Aorta (tissue), 5 donors: ENCODE measurements at regions not wholly inside any gene's neighbourhood (a gene's known extent, or its start where the extent isn't known, plus 50 kb on each side); places are given as distances from the start of the nearest gene placed in this dataset.
"Not testable (repeated sequence)": the region's sequence is repeated elsewhere in the genome, so short reads cannot be mapped to it uniquely, and the experiment has no call there.

ENCODE experiments used
- ATAC-seq: fragments of 200-7000 bp; cut with Tn5 transposase; one replicate; pipeline ENCODE4 v1.9.1; 2022; ENCODE audit warnings: moderate library complexity; ENCODE audit not compliant: low FRiP score
- DNase-seq, 2 donors: peaks; one replicate each; pipeline ENCODE4 v3.0.0-alpha.2; 2020
- H3K27ac ChIP-seq, 2 donors: one replicate each; pipeline ENCODE4 v1.5.1; 2013; ENCODE audit warnings: low read length in 2 of 2, mild to moderate bottlenecking in 2 of 2, moderate library complexity in 2 of 2, control low read depth in 1 of 2, inconsistent platforms in 1 of 2, low read depth in 1 of 2
- H3K27me3 ChIP-seq, 2 donors: one replicate each; pipeline ENCODE4 v1.6.1; 2013; ENCODE audit warnings: control low read depth in 1 of 2, low read length in 1 of 2, mild to moderate bottlenecking in 1 of 2, moderate library complexity in 1 of 2; ENCODE audit not compliant: insufficient read depth in 2 of 2, control insufficient read depth in 1 of 2
- H3K36me3 ChIP-seq, 2 donors: one replicate each; pipeline ENCODE4 v1.6.1; 2013; ENCODE audit warnings: control low read depth in 1 of 2, low read length in 1 of 2, mild to moderate bottlenecking in 1 of 2; ENCODE audit not compliant: insufficient read depth in 2 of 2, control insufficient read depth in 1 of 2
- H3K4me1 ChIP-seq, 2 donors: one replicate each; pipeline ENCODE4 v1.6.1; 2013; ENCODE audit warnings: low read length in 2 of 2, control low read depth in 1 of 2, mild to moderate bottlenecking in 1 of 2, moderate library complexity in 1 of 2; ENCODE audit not compliant: insufficient read depth in 2 of 2, control insufficient read depth in 1 of 2
- H3K4me3 ChIP-seq, 2 donors: one replicate each; pipeline ENCODE4 v1.5.1; 2013; ENCODE audit warnings: low read length in 2 of 2, control low read depth in 1 of 2, mild to moderate bottlenecking in 1 of 2
- H3K9me3 ChIP-seq: one replicate; pipeline ENCODE4 v1.6.1; 2013; ENCODE audit warnings: mild to moderate bottlenecking, low read length; ENCODE audit not compliant: control insufficient read depth
- WGBS, 2 donors: extraction: QIAGEN DNeasy Blood & Tissue Kit; methylation state at CpG; one replicate each; pipeline ENCODE4 v1.1.7; 2013; 5-methylcytosine and 5-hydroxymethylcytosine counted together
- intact Hi-C, 2 donors: fragments of 100-400 bp; cut with DNase I; formaldehyde crosslinking; loops; one replicate each; pipeline versions ENCODE4 v1.14.2 to v1.15.0; 2022
- donor health status: healthy with polysubstance abuse.
- donor health status: Bipolar disorder and iron deficiency.
- donor health status: DM: no; HTN: no; CAD: no.
- donor health status: DM: no; HTN: no; CAD: no.
- donor health status: DM: yes; HTN: yes; CAD: no.

- H3K9me3 ChIP-seq: no peaks in the 10 kb centered on the region
- no peak overlapping the region for H3K27ac ChIP-seq
- WGBS, 2 donors: 73 to 82% methylated on average over 11 of the region's 11 CpGs
- intact Hi-C loops: loop anchor here in 1 of 2 donors (5.0 kb wide), 1 partner anchor 316 kb away; the partner anchor contains the start of gene EMP2
- H3K4me3 ChIP-seq: no peak overlapping the region
- H3K36me3 ChIP-seq: no peaks in the 10 kb centered on the region
- ATAC-seq: no peak
- H3K4me1 ChIP-seq: peaks cover 0 to 2% of the 10 kb centered on the region in 2 donors
- DNase-seq: no peak
- no peaks in the 10 kb centered on the region for H3K27me3 ChIP-seq
Measured at GRCh38 chr16:10265770-10266615, 83.8 kb upstream of the GRIN2A start.

GRCh38 chr16:10266809-10267208, 84.6 kb upstream of the GRIN2A start:
- no peak for DNase-seq
- 83 to 89% methylated on average over 5 of the region's 5 CpGs for WGBS, 2 donors
- no peak for ATAC-seq
- Histone ChIP-seq H3K36me3 (no peaks in the 10 kb centered on the region), H3K4me3 (no peak overlapping the region), H3K9me3 (no peaks in the 10 kb centered on the region), H3K27me3 (no peaks in the 10 kb centered on the region), H3K27ac (no peak overlapping the region), H3K4me1 (peaks cover 0 to 2% of the 10 kb centered on the region in 2 donors)
- intact Hi-C loops: loop anchor here in 1 of 2 donors (5.0 kb wide), 1 partner anchor 315 kb away; the partner anchor contains the start of gene EMP2

- H3K27ac ChIP-seq: no peak overlapping the region
Measured at GRCh38 chr16:10269632-10270031, 87.4 kb upstream of the GRIN2A start.

GRCh38 chr16:10272250-10272854, 90.1 kb upstream of the GRIN2A start:
- H3K4me3 ChIP-seq, H3K27ac ChIP-seq, H3K9me3 ChIP-seq, intact Hi-C loops, ATAC-seq, H3K36me3 ChIP-seq, H3K4me1 ChIP-seq, H3K27me3 ChIP-seq, DNase-seq: not testable (repeated sequence)
- 92 to 93% methylated on average over 6 of the region's 6 CpGs for WGBS, 2 donors

More at GRCh38 chr16:10269632-10270031, 87.4 kb upstream of the GRIN2A start:
- Histone ChIP-seq H3K9me3 (no peaks in the 10 kb centered on the region), H3K4me3 (no peak overlapping the region), H3K4me1 (peaks cover 0 to 2% of the 10 kb centered on the region in 2 donors), H3K27me3 (no peaks in the 10 kb centered on the region), H3K36me3 (no peaks in the 10 kb centered on the region)
- intact Hi-C loops: loop anchor here in 1 of 2 donors (5.0 kb wide), 1 partner anchor 313 kb away; the partner anchor contains the start of gene EMP2
- WGBS, 2 donors: 75 to 86% methylated on average over 1 of the region's 1 CpG
- no peak for ATAC-seq
- DNase-seq: no peak

GRCh38 chr16:10275214-10275996, 93.2 kb upstream of the GRIN2A start:
- H3K4me1 ChIP-seq, intact Hi-C loops, H3K27ac ChIP-seq, DNase-seq, H3K36me3 ChIP-seq, H3K9me3 ChIP-seq, ATAC-seq, H3K27me3 ChIP-seq, H3K4me3 ChIP-seq: not testable (repeated sequence)
- WGBS, 2 donors: 90% methylated on average over 13 of the region's 13 CpGs

- 86 to 87% methylated on average over 18 of the region's 18 CpGs for WGBS, 2 donors
- H3K9me3 ChIP-seq: peaks cover 5% of the 10 kb centered on the region
- no peaks in the 10 kb centered on the region for H3K4me1 ChIP-seq
- no peaks in the 10 kb centered on the region for H3K27me3 ChIP-seq
- intact Hi-C loops: no loop called here
- DNase-seq (no peak), ATAC-seq (no peak)
- no peak overlapping the region for H3K4me3 ChIP-seq
- H3K36me3 ChIP-seq: no peaks in the 10 kb centered on the region
- H3K27ac ChIP-seq: no peak overlapping the region
Measured at GRCh38 chr16:10277597-10277996, 95.4 kb upstream of the GRIN2A start.

- no peaks in the 10 kb centered on the region for H3K4me1 ChIP-seq
- no peak overlapping the region for H3K27ac ChIP-seq
- 42 to 48% methylated on average over 11 of the region's 11 CpGs for WGBS, 2 donors
- peaks cover 5% of the 10 kb centered on the region for H3K9me3 ChIP-seq
- H3K27me3 ChIP-seq: no peaks in the 10 kb centered on the region
- DNase-seq (no peak), ATAC-seq (no peak)
- no peaks in the 10 kb centered on the region for H3K36me3 ChIP-seq
- H3K4me3 ChIP-seq: no peak overlapping the region
- intact Hi-C loops: no loop called here
Measured at GRCh38 chr16:10280262-10281170, 98.3 kb upstream of the GRIN2A start.

- no peaks in the 10 kb centered on the region for H3K27me3 ChIP-seq
Measured at GRCh38 chr16:10282367-10282766, 100.1 kb upstream of the GRIN2A start.

More at GRCh38 chr16:10282367-10282766, 100.1 kb upstream of the GRIN2A start:
- no peak overlapping the region for H3K4me3 ChIP-seq
- H3K9me3 ChIP-seq: peaks cover 5% of the 10 kb centered on the region
- H3K4me1 ChIP-seq: no peaks in the 10 kb centered on the region
- DNase-seq (no peak), ATAC-seq (no peak)
- H3K36me3 ChIP-seq: no peaks in the 10 kb centered on the region
- intact Hi-C loops: no loop called here
- 64 to 66% methylated on average over 3 of the region's 3 CpGs for WGBS, 2 donors
- no peak overlapping the region for H3K27ac ChIP-seq
